ENCODE measurements at regions not wholly inside any gene's neighbourhood (a gene's known extent, or its start where the extent isn't known, plus 50 kb on each side); places are given as distances from the start of the nearest gene placed in this dataset.

DNA sequence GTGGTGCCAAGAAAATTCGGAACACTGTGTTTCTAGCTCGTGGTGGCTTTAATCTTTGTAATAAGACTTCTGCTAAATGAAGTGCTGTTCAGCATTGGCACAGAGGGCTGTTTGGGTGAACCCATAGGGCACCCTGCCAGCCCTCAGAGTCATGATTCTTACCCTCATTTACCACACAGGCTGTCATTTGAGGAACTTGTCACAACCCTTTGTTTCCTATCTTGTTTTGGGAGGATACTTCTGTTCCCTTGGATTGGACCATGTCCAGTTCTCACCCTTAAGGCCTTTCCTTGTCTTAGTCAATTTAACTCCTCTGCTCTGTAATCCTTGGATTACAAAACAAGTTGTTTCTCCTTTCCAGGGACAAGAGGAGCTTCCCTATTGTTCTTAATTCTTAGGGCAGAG, 225.7 kb downstream of the MTX2 start:
- intact Hi-C loops (cut with micrococcal nuclease), result no loop called here
- no peak for ATAC-seq
- POLR2A ChIA-PET (ENCODE audit: unreplicated experiment), result no interaction called here

GRCh38 chr2:176495826-176496225, 226.6 kb downstream of the MTX2 start:
- Histone ChIP-seq H3K9me2 (replicated peaks; ENCODE audit: low read length) (no peaks in the 10 kb centered on the region), H3K4me2 (ENCODE audit: low read length) (no peak overlapping the region), H3K4me1 (ENCODE audit: insufficient read depth, low read length) (peaks cover 6% of the 10 kb centered on the region), H3K27me3 (ENCODE audit: low read length) (no peaks in the 10 kb centered on the region), H3K27ac (ENCODE audit: low read length) (no peak overlapping the region), H4K20me1 (ENCODE audit: low read length) (no peaks in the 10 kb centered on the region), H3K9me3 (ENCODE audit: low read length) (no peaks in the 10 kb centered on the region), H3K4me3 (ENCODE audit: low read length) (no peak overlapping the region), H3K79me2 (ENCODE audit: low read length) (no peaks in the 10 kb centered on the region), H3F3A (ENCODE audit: low read length, unreplicated experiment) (no peaks in the 10 kb centered on the region), H3K36me3 (ENCODE audit: low read depth, low read length) (no peaks in the 10 kb centered on the region), H3K9ac (ENCODE audit: low read length) (no peak overlapping the region), H2AFZ (ENCODE audit: low read length) (no peak overlapping the region)
- ATAC-seq (no peak), DNase-seq (no peak)
- POLR2A ChIA-PET (ENCODE audit: unreplicated experiment), result no interaction called here
- BruUV-seq (replicated peaks), result no TSS peak
- intact Hi-C loops (cut with micrococcal nuclease), result no loop called here
- TF ChIP-seq, protein P1, sequence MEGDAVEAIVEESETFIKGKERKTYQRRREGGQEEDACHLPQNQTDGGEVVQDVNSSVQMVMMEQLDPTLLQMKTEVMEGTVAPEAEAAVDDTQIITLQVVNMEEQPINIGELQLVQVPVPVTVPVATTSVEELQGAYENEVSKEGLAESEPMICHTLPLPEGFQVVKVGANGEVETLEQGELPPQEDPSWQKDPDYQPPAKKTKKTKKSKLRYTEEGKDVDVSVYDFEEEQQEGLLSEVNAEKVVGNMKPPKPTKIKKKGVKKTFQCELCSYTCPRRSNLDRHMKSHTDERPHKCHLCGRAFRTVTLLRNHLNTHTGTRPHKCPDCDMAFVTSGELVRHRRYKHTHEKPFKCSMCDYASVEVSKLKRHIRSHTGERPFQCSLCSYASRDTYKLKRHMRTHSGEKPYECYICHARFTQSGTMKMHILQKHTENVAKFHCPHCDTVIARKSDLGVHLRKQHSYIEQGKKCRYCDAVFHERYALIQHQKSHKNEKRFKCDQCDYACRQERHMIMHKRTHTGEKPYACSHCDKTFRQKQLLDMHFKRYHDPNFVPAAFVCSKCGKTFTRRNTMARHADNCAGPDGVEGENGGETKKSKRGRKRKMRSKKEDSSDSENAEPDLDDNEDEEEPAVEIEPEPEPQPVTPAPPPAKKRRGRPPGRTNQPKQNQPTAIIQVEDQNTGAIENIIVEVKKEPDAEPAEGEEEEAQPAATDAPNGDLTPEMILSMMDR (conservative IDR thresholded peaks at IDR 0.05; ENCODE audit: low read depth, low read length), result no peak
- TF ChIP-seq EZH2phosphoT487 (IDR thresholded peaks at IDR 0.05; ENCODE audit: borderline replicate concordance, low read length) (no peak), EZH2 (IDR thresholded peaks at IDR 0.05; ENCODE audit: low read length, unreplicated experiment) (no peak)
- CTCF ChIA-PET, result no interaction called here

More for the DNA sequence above, 225.7 kb downstream of the MTX2 start:
- CTCF ChIA-PET, result no interaction called here
- H3K79me2 ChIP-seq (ENCODE audit: low read length), result no peaks in the 10 kb centered on the region
- no peak for TF ChIP-seq EZH2phosphoT487 (IDR thresholded peaks at IDR 0.05; ENCODE audit: borderline replicate concordance, low read length)
- no peak for TF ChIP-seq EZH2 (IDR thresholded peaks at IDR 0.05; ENCODE audit: low read length, unreplicated experiment)
- TF ChIP-seq, protein P1 (conservative IDR thresholded peaks at IDR 0.05; ENCODE audit: low read depth, low read length), result no peak
- no peak overlapping the region for H3K9ac ChIP-seq (ENCODE audit: low read length)
- no peak overlapping the region for H3K4me2 ChIP-seq (ENCODE audit: low read length)
- no peak overlapping the region for H2AFZ ChIP-seq (ENCODE audit: low read length)
- H3K27ac ChIP-seq (ENCODE audit: low read length), result no peak overlapping the region
- BruUV-seq (replicated peaks), result no TSS peak
- no peak for DNase-seq
- H3K4me1 ChIP-seq (ENCODE audit: insufficient read depth, low read length), result peaks cover 6% of the 10 kb centered on the region
- no peaks in the 10 kb centered on the region for H3K9me2 ChIP-seq (replicated peaks; ENCODE audit: low read length)
- no peaks in the 10 kb centered on the region for H3K9me3 ChIP-seq (ENCODE audit: low read length)
- no peaks in the 10 kb centered on the region for H3K27me3 ChIP-seq (ENCODE audit: low read length)
- no peak overlapping the region for H3K4me3 ChIP-seq (ENCODE audit: low read length)
- no peaks in the 10 kb centered on the region for H3F3A ChIP-seq (ENCODE audit: low read length, unreplicated experiment)
- H4K20me1 ChIP-seq (ENCODE audit: low read length), result no peaks in the 10 kb centered on the region
- H3K36me3 ChIP-seq (ENCODE audit: low read depth, low read length), result no peaks in the 10 kb centered on the region

- no peaks in the 10 kb centered on the region for H3K9me2 ChIP-seq (replicated peaks; ENCODE audit: low read length)
- DNase-seq, result no peak
- H3K27me3 ChIP-seq (ENCODE audit: low read length), result no peaks in the 10 kb centered on the region
- TF ChIP-seq, protein P1 (conservative IDR thresholded peaks at IDR 0.05; ENCODE audit: low read depth, low read length), result no peak
- TF ChIP-seq EZH2phosphoT487 (IDR thresholded peaks at IDR 0.05; ENCODE audit: borderline replicate concordance, low read length), result no peak
- ATAC-seq, result no peak
- no peak overlapping the region for H3K9ac ChIP-seq (ENCODE audit: low read length)
- intact Hi-C loops (cut with micrococcal nuclease), result no loop called here
- H3K4me3 ChIP-seq (ENCODE audit: low read length), result no peak overlapping the region
- ChIA-PET CTCF (no interaction called here), POLR2A (ENCODE audit: unreplicated experiment) (no interaction called here)
- H4K20me1 ChIP-seq (ENCODE audit: low read length), result no peaks in the 10 kb centered on the region
- no peak overlapping the region for H2AFZ ChIP-seq (ENCODE audit: low read length)
- no peaks in the 10 kb centered on the region for H3F3A ChIP-seq (ENCODE audit: low read length, unreplicated experiment)
- no peaks in the 10 kb centered on the region for H3K79me2 ChIP-seq (ENCODE audit: low read length)
- H3K9me3 ChIP-seq (ENCODE audit: low read length), result no peaks in the 10 kb centered on the region
- BruUV-seq (replicated peaks), result no TSS peak
- H3K27ac ChIP-seq (ENCODE audit: low read length), result no peak overlapping the region
- H3K4me1 ChIP-seq (ENCODE audit: insufficient read depth, low read length), result peaks cover 1% of the 10 kb centered on the region
- H3K4me2 ChIP-seq (ENCODE audit: low read length), result no peak overlapping the region
- no peaks in the 10 kb centered on the region for H3K36me3 ChIP-seq (ENCODE audit: low read depth, low read length)
These were observed 227.5 kb downstream of the MTX2 start for GRCh38 chr2:176496761-176497160.
